ENCODE measurements at regions not wholly inside any gene's neighbourhood (a gene's known extent, or its start where the extent isn't known, plus 50 kb on each side); places are given as distances from the start of the nearest gene placed in this dataset.
A peak's percentile ranks its signal among the peaks of the same experiment; 100 is the strongest.
"Not testable (repeated sequence)": the region's sequence is repeated elsewhere in the genome, so short reads cannot be mapped to it uniquely, and the experiment has no call there.

DNA sequence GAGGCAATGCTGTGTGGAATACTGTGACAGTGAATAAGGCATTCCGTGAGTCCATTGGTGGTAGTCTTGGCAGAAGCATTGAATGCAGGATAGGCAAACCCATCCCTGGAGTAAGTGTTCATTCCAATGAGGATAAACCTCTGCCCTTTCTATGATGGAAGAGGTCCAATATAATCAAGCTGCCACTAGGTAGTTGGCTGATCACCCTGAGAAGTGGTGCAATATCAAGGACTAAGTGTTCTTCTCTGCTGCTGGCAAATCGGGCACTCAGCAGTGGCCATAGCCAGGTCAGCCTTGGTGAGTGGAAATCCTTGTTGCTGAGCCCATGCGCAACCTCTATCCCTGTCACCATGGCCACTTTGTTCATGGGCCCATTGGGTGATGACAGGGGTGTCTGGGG lies 70.1 kb downstream of the FBXO4 start:
- DNase-seq (ENCODE audit: insufficient read length, low spot score) (no peak), FAIRE-seq (no peak)
- no peak for TF ChIP-seq POLR2AphosphoS5 (IDR thresholded peaks at IDR 0.05; ENCODE audit: low read depth, low read length)
- TF ChIP-seq SPI1 (IDR thresholded peaks at IDR 0.05; ENCODE audit: low read depth, low read length) = no peak
- no peak for TF ChIP-seq POU2F2 (IDR thresholded peaks at IDR 0.05; ENCODE audit: low read depth, low read length)
- no peak for TF ChIP-seq PAX5 (IDR thresholded peaks at IDR 0.05; ENCODE audit: insufficient read depth, low read length, severe bottlenecking)
- no peak for TF ChIP-seq TAF1 (IDR thresholded peaks at IDR 0.05; ENCODE audit: low read depth, low read length)

DNA sequence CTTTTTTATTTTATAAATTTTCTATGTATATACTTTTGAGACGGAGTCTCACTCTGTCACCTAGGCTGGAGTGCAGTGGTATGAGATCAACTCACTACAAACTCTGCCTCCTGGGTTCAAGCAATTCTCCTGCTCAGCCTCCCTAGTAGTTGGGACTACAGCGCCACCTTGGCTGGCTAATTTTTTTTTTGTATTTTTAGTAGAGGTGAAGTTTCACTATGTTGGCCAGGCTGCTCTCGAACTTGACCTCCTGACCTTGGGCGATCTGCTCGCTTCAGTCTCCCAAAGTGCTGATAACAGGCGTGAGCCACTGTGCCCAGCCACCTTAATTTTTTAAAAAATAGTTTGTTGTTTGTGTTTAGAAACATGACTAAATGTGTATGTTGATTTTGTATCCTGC lies 76.6 kb downstream of the FBXO4 start:
- no peak for TF ChIP-seq POLR2AphosphoS5 (IDR thresholded peaks at IDR 0.05; ENCODE audit: low read depth, low read length)
- TF ChIP-seq POU2F2 (IDR thresholded peaks at IDR 0.05; ENCODE audit: low read depth, low read length) = no peak
- TF ChIP-seq PAX5 (IDR thresholded peaks at IDR 0.05; ENCODE audit: insufficient read depth, low read length, severe bottlenecking) = no peak
- no peak for TF ChIP-seq SPI1 (IDR thresholded peaks at IDR 0.05; ENCODE audit: low read depth, low read length)
- TF ChIP-seq TAF1 (IDR thresholded peaks at IDR 0.05; ENCODE audit: low read depth, low read length) = no peak
- TF ChIP-seq POLR2A (IDR thresholded peaks at IDR 0.05; ENCODE audit: low read depth, low read length) = no peak
- FAIRE-seq (no peak), DNase-seq (ENCODE audit: insufficient read length, low spot score) (no peak)

DNA sequence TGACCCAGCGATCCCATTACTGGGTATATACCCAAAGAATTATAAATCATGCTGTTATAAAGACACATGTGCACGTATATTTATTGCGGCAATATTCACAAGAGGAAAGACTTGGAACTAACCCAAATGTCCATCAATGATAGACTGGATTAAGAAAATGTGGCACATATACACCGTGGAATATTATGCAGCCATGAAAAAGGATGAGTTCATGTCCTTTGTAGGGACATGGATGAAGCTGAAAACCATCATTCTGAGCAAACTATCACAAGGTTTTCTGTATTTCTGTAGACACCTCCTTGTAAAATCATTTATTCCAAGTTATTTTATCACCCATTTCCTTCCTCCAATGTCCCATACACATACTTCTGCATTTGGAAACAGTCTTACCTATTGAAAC lies 78.8 kb downstream of the FBXO4 start:
- DNase-seq (ENCODE audit: insufficient read length, low spot score); FAIRE-seq: not testable (repeated sequence)

- DNase-seq (ENCODE audit: insufficient read length, low spot score) = no peak
- FAIRE-seq = no peak
These were observed 80.6 kb downstream of the FBXO4 start for GRCh38 chr5:42005561-42006153.

GRCh38 chr5:42013561-42013960 lies 88.5 kb downstream of the FBXO4 start:
- DNase-seq (ENCODE audit: insufficient read length, low spot score) (no peak), FAIRE-seq (no peak)
- TF ChIP-seq PAX5 (IDR thresholded peaks at IDR 0.05; ENCODE audit: insufficient read depth, low read length, severe bottlenecking) (no peak), TAF1 (IDR thresholded peaks at IDR 0.05; ENCODE audit: low read depth, low read length) (no peak), SPI1 (IDR thresholded peaks at IDR 0.05; ENCODE audit: low read depth, low read length) (no peak), POLR2AphosphoS5 (IDR thresholded peaks at IDR 0.05; ENCODE audit: low read depth, low read length) (no peak), POLR2A (IDR thresholded peaks at IDR 0.05; ENCODE audit: low read depth, low read length) (no peak), POU2F2 (IDR thresholded peaks at IDR 0.05; ENCODE audit: low read depth, low read length) (no peak)

More at GRCh38 chr5:42005561-42006153, 80.6 kb downstream of the FBXO4 start:
- TF ChIP-seq SPI1 (IDR thresholded peaks at IDR 0.05; ENCODE audit: low read depth, low read length) (no peak), PAX5 (IDR thresholded peaks at IDR 0.05; ENCODE audit: insufficient read depth, low read length, severe bottlenecking) (no peak), TAF1 (IDR thresholded peaks at IDR 0.05; ENCODE audit: low read depth, low read length) (no peak), POU2F2 (IDR thresholded peaks at IDR 0.05; ENCODE audit: low read depth, low read length) (no peak), POLR2A (IDR thresholded peaks at IDR 0.05; ENCODE audit: low read depth, low read length) (no peak), POLR2AphosphoS5 (IDR thresholded peaks at IDR 0.05; ENCODE audit: low read depth, low read length) (no peak)

- DNase-seq (ENCODE audit: insufficient read length, low spot score) = no peak
- FAIRE-seq = no peak
- no peak for TF ChIP-seq SPI1 (IDR thresholded peaks at IDR 0.05; ENCODE audit: low read depth, low read length)
- no peak for TF ChIP-seq TAF1 (IDR thresholded peaks at IDR 0.05; ENCODE audit: low read depth, low read length)
- no peak for TF ChIP-seq POLR2AphosphoS5 (IDR thresholded peaks at IDR 0.05; ENCODE audit: low read depth, low read length)
- no peak for TF ChIP-seq POU2F2 (IDR thresholded peaks at IDR 0.05; ENCODE audit: low read depth, low read length)
- TF ChIP-seq POLR2A (IDR thresholded peaks at IDR 0.05; ENCODE audit: low read depth, low read length) = no peak
- TF ChIP-seq PAX5 (IDR thresholded peaks at IDR 0.05; ENCODE audit: insufficient read depth, low read length, severe bottlenecking) = no peak
These were observed 90.2 kb downstream of the FBXO4 start for GRCh38 chr5:42015254-42015653.

DNA sequence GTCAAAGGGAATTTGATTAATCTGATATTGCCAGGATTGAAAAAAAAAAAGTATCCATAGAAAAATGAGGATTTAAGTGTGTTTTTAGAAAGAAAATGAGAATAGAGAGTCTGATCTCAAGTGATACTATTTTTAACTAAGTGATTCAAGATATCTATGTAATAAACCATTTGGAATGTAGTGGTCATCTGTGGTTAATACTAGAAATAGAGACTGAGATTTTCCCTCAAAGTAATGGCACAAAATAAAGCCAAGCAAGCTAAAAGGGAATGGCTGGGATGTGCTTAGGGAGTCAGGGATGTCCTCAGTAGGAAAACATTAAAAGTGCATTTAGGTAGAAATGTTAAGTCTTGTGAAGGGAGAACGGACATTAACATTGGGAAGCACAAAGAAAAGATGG lies 90.6 kb downstream of the FBXO4 start:
- no peak for FAIRE-seq
- DNase-seq (ENCODE audit: insufficient read length, low spot score) = no peak
- TF ChIP-seq POLR2A (IDR thresholded peaks at IDR 0.05; ENCODE audit: low read depth, low read length) = no peak
- no peak for TF ChIP-seq PAX5 (IDR thresholded peaks at IDR 0.05; ENCODE audit: insufficient read depth, low read length, severe bottlenecking)
- TF ChIP-seq POU2F2 (IDR thresholded peaks at IDR 0.05; ENCODE audit: low read depth, low read length) = no peak
- TF ChIP-seq SPI1 (IDR thresholded peaks at IDR 0.05; ENCODE audit: low read depth, low read length) = no peak
- TF ChIP-seq POLR2AphosphoS5 (IDR thresholded peaks at IDR 0.05; ENCODE audit: low read depth, low read length) = no peak
- no peak for TF ChIP-seq TAF1 (IDR thresholded peaks at IDR 0.05; ENCODE audit: low read depth, low read length)

- DNase-seq (ENCODE audit: insufficient read length, low spot score) = no peak
- FAIRE-seq = no peak
- TF ChIP-seq POU2F2 (IDR thresholded peaks at IDR 0.05; ENCODE audit: low read depth, low read length) = no peak
- no peak for TF ChIP-seq POLR2AphosphoS5 (IDR thresholded peaks at IDR 0.05; ENCODE audit: low read depth, low read length)
- TF ChIP-seq TAF1 (IDR thresholded peaks at IDR 0.05; ENCODE audit: low read depth, low read length) = no peak
- TF ChIP-seq SPI1 (IDR thresholded peaks at IDR 0.05; ENCODE audit: low read depth, low read length) = no peak
- TF ChIP-seq PAX5 (IDR thresholded peaks at IDR 0.05; ENCODE audit: insufficient read depth, low read length, severe bottlenecking) = no peak
- TF ChIP-seq POLR2A (IDR thresholded peaks at IDR 0.05; ENCODE audit: low read depth, low read length) = no peak
These were observed 95.9 kb downstream of the FBXO4 start for GRCh38 chr5:42020788-42021530.

GRCh38 chr5:42021923-42022322 lies 96.8 kb downstream of the FBXO4 start:
- no peak for DNase-seq (ENCODE audit: insufficient read length, low spot score)
- TF ChIP-seq POLR2AphosphoS5 (IDR thresholded peaks at IDR 0.05; ENCODE audit: low read depth, low read length) (no peak), PAX5 (IDR thresholded peaks at IDR 0.05; ENCODE audit: insufficient read depth, low read length, severe bottlenecking) (peak; percentile 87), TAF1 (IDR thresholded peaks at IDR 0.05; ENCODE audit: low read depth, low read length) (no peak)
- no peak for FAIRE-seq

All from GM12891 (cell line).